Embryonic facial prominence (tissue), 1 donor: ENCODE measurements at regions not wholly inside any gene's neighbourhood (a gene's known extent, or its start where the extent isn't known, plus 50 kb on each side); places are given as distances from the start of the nearest gene placed in this dataset.

Experiments used
- DNase-seq: peaks from one replicate; pipeline ENCODE4 v3.0.0-alpha.2; 2016; ENCODE audit errors: extremely low spot score

DNA sequence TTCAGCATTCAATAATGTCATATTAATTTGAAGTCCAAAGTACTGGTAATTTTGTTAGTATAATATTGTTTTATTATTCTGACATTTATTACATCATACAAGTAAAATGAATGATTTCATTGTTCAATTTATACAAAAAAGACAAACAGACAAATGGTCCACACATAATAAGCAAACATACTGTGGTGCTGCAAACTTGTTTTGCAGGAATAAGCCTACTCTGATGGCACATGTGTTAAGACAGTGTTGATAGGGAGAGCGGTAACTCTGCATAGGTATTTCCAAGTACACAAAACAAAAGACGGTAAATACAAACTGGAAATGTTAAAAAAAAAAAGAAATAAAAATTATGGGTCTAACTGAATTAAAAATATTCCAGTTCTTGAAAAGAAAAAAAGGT, 59.7 kb upstream of the DPYD start:
- DNase-seq, result no peak

DNA sequence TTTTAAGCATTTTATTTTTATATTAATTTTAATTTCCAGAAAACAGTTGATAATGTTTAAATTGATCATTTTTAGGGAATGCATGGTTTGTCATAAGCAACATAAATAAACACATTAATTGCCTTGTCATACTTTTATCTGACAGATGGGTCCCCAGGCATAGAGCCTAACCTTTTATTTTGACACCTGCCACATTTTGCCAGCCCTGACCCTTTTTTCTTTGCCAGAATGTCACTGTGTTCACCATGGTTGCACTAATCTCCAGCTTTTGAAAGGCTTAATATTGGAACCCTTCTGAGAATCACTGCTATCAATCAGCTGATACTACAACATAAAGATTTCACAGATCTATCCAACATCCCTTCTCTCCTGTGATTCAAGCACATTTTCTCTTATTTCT, 56.0 kb upstream of the DPYD start:
- no peak for DNase-seq
